HCT116 (cell line): ENCODE measurements at regions not wholly inside any gene's neighbourhood (a gene's known extent, or its start where the extent isn't known, plus 50 kb on each side); places are given as distances from the start of the nearest gene placed in this dataset.

Experiments
- ATAC-seq: fragments of 200-7000 bp; cut with Tn5 transposase; 2 replicates; pipeline ENCODE4 v1.9.1; 2020; ENCODE audit warnings: mild to moderate bottlenecking, moderate library complexity
- BruUV-seq: library from RNA; stranded (reverse); fragments of 400-500 nt; replicated peaks from 2 replicates; lab custom pipeline; 2021; lab: Mats Ljungman, UMichigan
- CTCF ChIA-PET: fragments of 300-600 bp; sonication (Branson Sonifier 250); formaldehyde crosslinking; loops from one replicate; lab custom pipeline; 2021; ENCODE audit warnings: antibody characterized with exemption; lab: Charles Lee
- POLR2A ChIA-PET: fragments of 300-600, 350-600 bp; sonication (Branson Sonifier 250); formaldehyde crosslinking; loops from one replicate; lab custom pipeline; 2021; ENCODE audit warnings: antibody characterized with exemption; lab: Charles Lee
- RAD21 ChIA-PET, 2 experiments: fragments of 300-600 bp; sonication (Branson Sonifier 250); formaldehyde crosslinking; loops; one replicate each; lab custom pipeline; 2023; ENCODE audit warnings: low total read pairs in 2 of 2; ENCODE audit not compliant: uncharacterized antibody in 2 of 2, unreplicated experiment in 2 of 2, low non-redundant PET in 1 of 2; lab: Charles Lee
- DNase-seq: peaks from one replicate; pipeline ENCODE4 v3.0.0-alpha.2; 2010; ENCODE audit warnings: low read depth, low spot score
- H2AFZ ChIP-seq: fragments of 200-600 bp; shearing (Covaris generic), sonication (generic); 2 replicates; pipeline ENCODE4 v1.6.1; 2017; ENCODE audit warnings: low read depth, mixed run types, mixed read lengths, antibody characterized with exemption, low read length; ENCODE audit not compliant: poor library complexity, severe bottlenecking
- H3K27ac ChIP-seq: 2 replicates; pipeline ENCODE4 v1.5.1; 2012; ENCODE audit warnings: low read depth, low read length
- H3K27me3 ChIP-seq: fragments of 200-600 bp; sonication (generic); 2 replicates; pipeline ENCODE4 v1.6.1; 2016; ENCODE audit warnings: mixed run types, low read length, mixed read lengths; ENCODE audit not compliant: insufficient read depth
- H3K36me3 ChIP-seq, 2 experiments: fragments of 200-500 bp in 1 of 2; fragments of 200-600 bp in 1 of 2; sonication (Bioruptor generic) in 1 of 2; sonication (generic) in 1 of 2; 2 replicates each; pipeline versions ENCODE4 v1.5.1 to v1.6.1; 2014 to 2016; ENCODE audit warnings: low read length in 2 of 2, inconsistent platforms in 1 of 2, mixed read lengths in 1 of 2, mixed run types in 1 of 2; ENCODE audit not compliant: insufficient read depth in 2 of 2, control insufficient read depth in 1 of 2
- H3K4me1 ChIP-seq, 2 experiments: fragments of 200-600 bp in 1 of 2; sonication (generic) in 1 of 2; 2 replicates each; pipeline versions ENCODE4 v1.5.1 to v1.6.1; 2012 to 2017; ENCODE audit warnings: low read length in 2 of 2, inconsistent platforms in 1 of 2, mild to moderate bottlenecking in 1 of 2, mixed read lengths in 1 of 2, mixed run types in 1 of 2, moderate library complexity in 1 of 2; ENCODE audit not compliant: insufficient read depth in 2 of 2, control insufficient read depth in 1 of 2
- H3K4me2 ChIP-seq: fragments of 200-600 bp; sonication (generic); 2 replicates; pipeline ENCODE4 v1.6.1; 2017; ENCODE audit warnings: mixed run types, low read length, mixed read lengths
- H3K4me3 ChIP-seq, 2 experiments: fragments of 200-600 bp in 1 of 2; sonication (generic) in 1 of 2; replicated peaks in 1 of 2; 2 replicates each; pipeline ENCODE4 v1.5.1; 2011 to 2016; ENCODE audit warnings: low read length in 2 of 2, control low read depth in 1 of 2, low read depth in 1 of 2, mild to moderate bottlenecking in 1 of 2, mixed read lengths in 1 of 2, mixed run types in 1 of 2
- H3K79me2 ChIP-seq: fragments of 200-600 bp; sonication (generic); 2 replicates; pipeline ENCODE4 v1.6.1; 2017; ENCODE audit warnings: mild to moderate bottlenecking, mixed run types, low read length, moderate library complexity, mixed read lengths; ENCODE audit not compliant: insufficient read depth
- H3K9ac ChIP-seq: fragments of 200-600 bp; sonication (generic); 2 replicates; pipeline ENCODE4 v1.6.1; 2016; ENCODE audit warnings: low read length, mixed read lengths
- H3K9me2 ChIP-seq: fragments of 200-600 bp; sonication (generic), shearing (Covaris generic); 2 replicates; pipeline ENCODE4 v1.6.1; 2017; ENCODE audit warnings: mixed run types, mild to moderate bottlenecking, moderate library complexity; ENCODE audit not compliant: insufficient read depth
- H3K9me3 ChIP-seq, 2 experiments: fragments of 200-500 bp in 1 of 2; fragments of 200-600 bp in 1 of 2; sonication (Bioruptor generic) in 1 of 2; sonication (generic) in 1 of 2; 2 replicates each; pipeline ENCODE4 v1.6.1; 2014 to 2017; ENCODE audit warnings: low read length in 2 of 2, mixed read lengths in 2 of 2, inconsistent platforms in 1 of 2, low read depth in 1 of 2, mild to moderate bottlenecking in 1 of 2, mixed run types in 1 of 2, moderate library complexity in 1 of 2; ENCODE audit not compliant: control insufficient read depth in 1 of 2, insufficient read depth in 1 of 2
- H4K20me1 ChIP-seq: fragments of 200-600 bp; sonication (generic), shearing (Covaris generic); 2 replicates; pipeline ENCODE4 v1.6.1; 2017; ENCODE audit warnings: mixed run types, mild to moderate bottlenecking, moderate library complexity; ENCODE audit not compliant: insufficient read depth
- CBX3 ChIP-seq: IDR thresholded peaks from 2 replicates; pipeline ENCODE4 v1.6.1; 2012; ENCODE audit warnings: low read depth
- CEBPB ChIP-seq: IDR thresholded peaks from 2 replicates; pipeline ENCODE4 v1.6.1; 2012; ENCODE audit warnings: low read depth
- EGR1 ChIP-seq: IDR thresholded peaks from 2 replicates; pipeline ENCODE4 v1.6.1; 2012; ENCODE audit warnings: low read depth
- EZH2 ChIP-seq: fragments of 200-600 bp; sonication (generic); IDR thresholded peaks from 2 replicates; pipeline ENCODE4 v1.6.1; 2017; ENCODE audit warnings: antibody characterized with exemption, mixed run types
- EZH2phosphoT487 ChIP-seq: fragments of 200-600 bp; IDR thresholded peaks from 2 replicates; pipeline ENCODE4 v1.6.1; 2018; ENCODE audit warnings: antibody characterized with exemption, borderline replicate concordance
- FOSL1 ChIP-seq: IDR thresholded peaks from 2 replicates; pipeline ENCODE4 v1.6.1; 2012; ENCODE audit warnings: low read depth
- JUND ChIP-seq: IDR thresholded peaks from 2 replicates; pipeline ENCODE4 v1.6.1; 2012
- POLR2A ChIP-seq: IDR thresholded peaks from 2 replicates; pipeline ENCODE4 v1.7.0; 2011; ENCODE audit warnings: borderline replicate concordance; ENCODE audit not compliant: insufficient read depth, insufficient read length; ENCODE audit errors: extremely low read depth
- RAD21 ChIP-seq: IDR thresholded peaks from 2 replicates; pipeline ENCODE4 v1.6.1; 2012; ENCODE audit warnings: low read depth, mild to moderate bottlenecking
- SIN3A ChIP-seq: IDR thresholded peaks from 2 replicates; pipeline ENCODE4 v1.6.1; 2012; ENCODE audit warnings: low read depth
- SP1 ChIP-seq: IDR thresholded peaks from 2 replicates; pipeline ENCODE4 v1.6.1; 2012; ENCODE audit warnings: low read depth
- SRF ChIP-seq: IDR thresholded peaks from 2 replicates; pipeline ENCODE4 v1.6.1; 2012; ENCODE audit warnings: low read depth
- TCF7L2 ChIP-seq: IDR thresholded peaks from 2 replicates; pipeline ENCODE4 v1.7.0; 2011; ENCODE audit warnings: borderline replicate concordance, inconsistent platforms; ENCODE audit not compliant: insufficient read depth, insufficient read length; ENCODE audit errors: extremely low read depth
- YY1 ChIP-seq: IDR thresholded peaks from 2 replicates; pipeline ENCODE4 v1.6.1; 2011; ENCODE audit warnings: low read length, low read depth, moderate library complexity, mild to moderate bottlenecking; ENCODE audit not compliant: insufficient replicate concordance; ENCODE audit errors: extremely low read depth
- ZFX ChIP-seq: fragments of 450-650 bp; IDR thresholded peaks from 2 replicates; pipeline ENCODE4 v1.6.1; 2017
- ZNF274 ChIP-seq: fragments of 200-500 bp; sonication (Bioruptor generic); IDR thresholded peaks from 2 replicates; pipeline ENCODE4 v1.6.1; 2014; ENCODE audit warnings: mild to moderate bottlenecking, low read depth, low read length, inconsistent platforms
- intact Hi-C: fragments of 100-400 bp; cut with micrococcal nuclease; formaldehyde crosslinking; loops from 2 replicates; pipeline ENCODE4 v1.10.0; 2022
- TF ChIP-seq, protein P1 (sequence below): IDR thresholded peaks from 2 replicates; pipeline ENCODE4 v1.6.1; 2012
- TF ChIP-seq, protein P2 (sequence below): IDR thresholded peaks from 2 replicates; pipeline ENCODE4 v1.6.1; 2012
- TF ChIP-seq, protein P3 (sequence below): IDR thresholded peaks from 2 replicates; pipeline ENCODE4 v1.6.1; 2012; ENCODE audit warnings: low read depth
- TF ChIP-seq, protein P4 (sequence below), 3 experiments: fragments of 200-600 bp in 1 of 3; sonication (generic) in 1 of 3; IDR thresholded peaks in 2 of 3; conservative IDR thresholded peaks in 1 of 3; 2 replicates each; pipeline ENCODE4 v1.5.1; 2012 to 2017; ENCODE audit warnings: low read depth in 2 of 3, low read length in 2 of 3, antibody characterized with exemption in 1 of 3, borderline replicate concordance in 1 of 3, control low read depth in 1 of 3, mild to moderate bottlenecking in 1 of 3, mixed read lengths in 1 of 3, mixed run types in 1 of 3, moderate library complexity in 1 of 3; ENCODE audit not compliant: insufficient read depth in 1 of 3

DNA sequence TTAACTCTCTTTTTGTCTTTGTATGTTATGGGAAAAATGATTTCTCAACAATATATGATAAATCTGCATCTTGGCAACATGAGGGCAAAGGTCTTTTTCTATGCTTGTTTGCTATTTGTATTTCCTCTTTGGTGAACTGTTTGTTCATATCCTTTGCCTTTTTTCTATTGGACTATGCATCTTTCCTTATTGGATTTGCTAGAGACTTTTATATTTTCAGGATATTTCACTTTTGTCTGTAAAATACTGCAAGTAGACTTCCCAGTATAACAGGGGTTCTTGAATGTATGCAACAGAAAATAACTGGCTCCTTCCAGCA lies 69.4 kb upstream of the SSBP2 start:
- BruUV-seq: no TSS peak
- H3K36me3 ChIP-seq: no peaks in the 10 kb centered on the region
- H3K79me2 ChIP-seq: no peaks in the 10 kb centered on the region
- H3K27ac ChIP-seq: no peak overlapping the region
- H3K9ac ChIP-seq: no peak overlapping the region
- H3K9me2 ChIP-seq: no peaks in the 10 kb centered on the region
- intact Hi-C loops: no loop called here
- DNase-seq: no peak
- peak overlapping the region; percentile 46 for H2AFZ ChIP-seq
- ChIA-PET POLR2A (no interaction called here), CTCF (interaction anchor here (0.8 kb wide), 1 partner anchor 37 kb away, joined by 3 read pairs; no protein-coding TSS in a partner anchor), RAD21 (no interaction called here)
- TF ChIP-seq JUND (no peak), EZH2 (no peak), EZH2phosphoT487 (no peak), EGR1 (no peak), YY1 (no peak), CEBPB (no peak), SP1 (no peak), SIN3A (no peak), FOSL1 (no peak), TCF7L2 (no peak), ZFX (no peak), CBX3 (no peak), RAD21 (no peak), POLR2A (no peak), ZNF274 (no peak), SRF (no peak)
- TF ChIP-seq, protein P1, sequence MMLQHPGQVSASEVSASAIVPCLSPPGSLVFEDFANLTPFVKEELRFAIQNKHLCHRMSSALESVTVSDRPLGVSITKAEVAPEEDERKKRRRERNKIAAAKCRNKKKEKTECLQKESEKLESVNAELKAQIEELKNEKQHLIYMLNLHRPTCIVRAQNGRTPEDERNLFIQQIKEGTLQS: no peak
- TF ChIP-seq, protein P2, sequence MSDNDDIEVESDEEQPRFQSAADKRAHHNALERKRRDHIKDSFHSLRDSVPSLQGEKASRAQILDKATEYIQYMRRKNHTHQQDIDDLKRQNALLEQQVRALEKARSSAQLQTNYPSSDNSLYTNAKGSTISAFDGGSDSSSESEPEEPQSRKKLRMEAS: no peak
- TF ChIP-seq, protein P3, sequence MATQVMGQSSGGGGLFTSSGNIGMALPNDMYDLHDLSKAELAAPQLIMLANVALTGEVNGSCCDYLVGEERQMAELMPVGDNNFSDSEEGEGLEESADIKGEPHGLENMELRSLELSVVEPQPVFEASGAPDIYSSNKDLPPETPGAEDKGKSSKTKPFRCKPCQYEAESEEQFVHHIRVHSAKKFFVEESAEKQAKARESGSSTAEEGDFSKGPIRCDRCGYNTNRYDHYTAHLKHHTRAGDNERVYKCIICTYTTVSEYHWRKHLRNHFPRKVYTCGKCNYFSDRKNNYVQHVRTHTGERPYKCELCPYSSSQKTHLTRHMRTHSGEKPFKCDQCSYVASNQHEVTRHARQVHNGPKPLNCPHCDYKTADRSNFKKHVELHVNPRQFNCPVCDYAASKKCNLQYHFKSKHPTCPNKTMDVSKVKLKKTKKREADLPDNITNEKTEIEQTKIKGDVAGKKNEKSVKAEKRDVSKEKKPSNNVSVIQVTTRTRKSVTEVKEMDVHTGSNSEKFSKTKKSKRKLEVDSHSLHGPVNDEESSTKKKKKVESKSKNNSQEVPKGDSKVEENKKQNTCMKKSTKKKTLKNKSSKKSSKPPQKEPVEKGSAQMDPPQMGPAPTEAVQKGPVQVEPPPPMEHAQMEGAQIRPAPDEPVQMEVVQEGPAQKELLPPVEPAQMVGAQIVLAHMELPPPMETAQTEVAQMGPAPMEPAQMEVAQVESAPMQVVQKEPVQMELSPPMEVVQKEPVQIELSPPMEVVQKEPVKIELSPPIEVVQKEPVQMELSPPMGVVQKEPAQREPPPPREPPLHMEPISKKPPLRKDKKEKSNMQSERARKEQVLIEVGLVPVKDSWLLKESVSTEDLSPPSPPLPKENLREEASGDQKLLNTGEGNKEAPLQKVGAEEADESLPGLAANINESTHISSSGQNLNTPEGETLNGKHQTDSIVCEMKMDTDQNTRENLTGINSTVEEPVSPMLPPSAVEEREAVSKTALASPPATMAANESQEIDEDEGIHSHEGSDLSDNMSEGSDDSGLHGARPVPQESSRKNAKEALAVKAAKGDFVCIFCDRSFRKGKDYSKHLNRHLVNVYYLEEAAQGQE: no peak
- TF ChIP-seq, protein P4, sequence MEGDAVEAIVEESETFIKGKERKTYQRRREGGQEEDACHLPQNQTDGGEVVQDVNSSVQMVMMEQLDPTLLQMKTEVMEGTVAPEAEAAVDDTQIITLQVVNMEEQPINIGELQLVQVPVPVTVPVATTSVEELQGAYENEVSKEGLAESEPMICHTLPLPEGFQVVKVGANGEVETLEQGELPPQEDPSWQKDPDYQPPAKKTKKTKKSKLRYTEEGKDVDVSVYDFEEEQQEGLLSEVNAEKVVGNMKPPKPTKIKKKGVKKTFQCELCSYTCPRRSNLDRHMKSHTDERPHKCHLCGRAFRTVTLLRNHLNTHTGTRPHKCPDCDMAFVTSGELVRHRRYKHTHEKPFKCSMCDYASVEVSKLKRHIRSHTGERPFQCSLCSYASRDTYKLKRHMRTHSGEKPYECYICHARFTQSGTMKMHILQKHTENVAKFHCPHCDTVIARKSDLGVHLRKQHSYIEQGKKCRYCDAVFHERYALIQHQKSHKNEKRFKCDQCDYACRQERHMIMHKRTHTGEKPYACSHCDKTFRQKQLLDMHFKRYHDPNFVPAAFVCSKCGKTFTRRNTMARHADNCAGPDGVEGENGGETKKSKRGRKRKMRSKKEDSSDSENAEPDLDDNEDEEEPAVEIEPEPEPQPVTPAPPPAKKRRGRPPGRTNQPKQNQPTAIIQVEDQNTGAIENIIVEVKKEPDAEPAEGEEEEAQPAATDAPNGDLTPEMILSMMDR (IDR thresholded peaks at IDR 0.05 in 2 of 3, conservative IDR thresholded peaks at IDR 0.05 in 1 of 3; ENCODE audit: borderline replicate concordance in 1 of 3, insufficient read depth in 1 of 3, low read depth in 2 of 3, low read length in 2 of 3): no peak
- no peaks in the 10 kb centered on the region for H3K9me3 ChIP-seq
- peak overlapping the region; percentile 15; the same call in 1 of the 2 replicates for H3K4me2 ChIP-seq
- no peak for ATAC-seq
- no peaks in the 10 kb centered on the region for H4K20me1 ChIP-seq
- H3K4me1 ChIP-seq: peaks cover 11 to 12% of the 10 kb centered on the region in 2 experiments
- no peaks in the 10 kb centered on the region for H3K27me3 ChIP-seq
- no peak overlapping the region for H3K4me3 ChIP-seq
